WTC11 (cell line): ENCODE measurements at regions not wholly inside any gene's neighbourhood (a gene's known extent, or its start where the extent isn't known, plus 50 kb on each side); places are given as distances from the start of the nearest gene placed in this dataset.

Source experiments
- ZNF138 ChIP-seq: sonication (generic); formaldehyde crosslinking; conservative IDR thresholded peaks from 2 replicates; pipeline ENCODE4 v1.8.1; 2022; ENCODE audit warnings: mild to moderate bottlenecking, moderate library complexity, missing genetic modification reagents
- ZNF263 ChIP-seq: sonication (generic); formaldehyde crosslinking; IDR thresholded peaks from 2 replicates; pipeline ENCODE4 v1.8.1; 2022; ENCODE audit warnings: low read depth, mild to moderate bottlenecking, moderate library complexity, missing genetic modification reagents
- TF ChIP-seq, protein P1 (sequence below): fragments of 200-600 bp; IDR thresholded peaks from 2 replicates; pipeline ENCODE4 v1.8.0; 2022; ENCODE audit warnings: antibody characterized with exemption
- TF ChIP-seq, protein P2 (sequence below): sonication (generic); formaldehyde crosslinking; conservative IDR thresholded peaks from 2 replicates; pipeline ENCODE4 v1.8.1; 2023; ENCODE audit warnings: mild to moderate bottlenecking, low read depth, missing genetic modification reagents, moderate library complexity

GRCh38 chr4:136841526-136841925, 690.8 kb downstream of the PCDH18 start:
- TF ChIP-seq, protein P1, sequence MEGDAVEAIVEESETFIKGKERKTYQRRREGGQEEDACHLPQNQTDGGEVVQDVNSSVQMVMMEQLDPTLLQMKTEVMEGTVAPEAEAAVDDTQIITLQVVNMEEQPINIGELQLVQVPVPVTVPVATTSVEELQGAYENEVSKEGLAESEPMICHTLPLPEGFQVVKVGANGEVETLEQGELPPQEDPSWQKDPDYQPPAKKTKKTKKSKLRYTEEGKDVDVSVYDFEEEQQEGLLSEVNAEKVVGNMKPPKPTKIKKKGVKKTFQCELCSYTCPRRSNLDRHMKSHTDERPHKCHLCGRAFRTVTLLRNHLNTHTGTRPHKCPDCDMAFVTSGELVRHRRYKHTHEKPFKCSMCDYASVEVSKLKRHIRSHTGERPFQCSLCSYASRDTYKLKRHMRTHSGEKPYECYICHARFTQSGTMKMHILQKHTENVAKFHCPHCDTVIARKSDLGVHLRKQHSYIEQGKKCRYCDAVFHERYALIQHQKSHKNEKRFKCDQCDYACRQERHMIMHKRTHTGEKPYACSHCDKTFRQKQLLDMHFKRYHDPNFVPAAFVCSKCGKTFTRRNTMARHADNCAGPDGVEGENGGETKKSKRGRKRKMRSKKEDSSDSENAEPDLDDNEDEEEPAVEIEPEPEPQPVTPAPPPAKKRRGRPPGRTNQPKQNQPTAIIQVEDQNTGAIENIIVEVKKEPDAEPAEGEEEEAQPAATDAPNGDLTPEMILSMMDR: no peak
- TF ChIP-seq ZNF138 (CRISPR knock-in tag) (no peak), ZNF263 (CRISPR knock-in tag) (no peak)
- TF ChIP-seq, protein P2, sequence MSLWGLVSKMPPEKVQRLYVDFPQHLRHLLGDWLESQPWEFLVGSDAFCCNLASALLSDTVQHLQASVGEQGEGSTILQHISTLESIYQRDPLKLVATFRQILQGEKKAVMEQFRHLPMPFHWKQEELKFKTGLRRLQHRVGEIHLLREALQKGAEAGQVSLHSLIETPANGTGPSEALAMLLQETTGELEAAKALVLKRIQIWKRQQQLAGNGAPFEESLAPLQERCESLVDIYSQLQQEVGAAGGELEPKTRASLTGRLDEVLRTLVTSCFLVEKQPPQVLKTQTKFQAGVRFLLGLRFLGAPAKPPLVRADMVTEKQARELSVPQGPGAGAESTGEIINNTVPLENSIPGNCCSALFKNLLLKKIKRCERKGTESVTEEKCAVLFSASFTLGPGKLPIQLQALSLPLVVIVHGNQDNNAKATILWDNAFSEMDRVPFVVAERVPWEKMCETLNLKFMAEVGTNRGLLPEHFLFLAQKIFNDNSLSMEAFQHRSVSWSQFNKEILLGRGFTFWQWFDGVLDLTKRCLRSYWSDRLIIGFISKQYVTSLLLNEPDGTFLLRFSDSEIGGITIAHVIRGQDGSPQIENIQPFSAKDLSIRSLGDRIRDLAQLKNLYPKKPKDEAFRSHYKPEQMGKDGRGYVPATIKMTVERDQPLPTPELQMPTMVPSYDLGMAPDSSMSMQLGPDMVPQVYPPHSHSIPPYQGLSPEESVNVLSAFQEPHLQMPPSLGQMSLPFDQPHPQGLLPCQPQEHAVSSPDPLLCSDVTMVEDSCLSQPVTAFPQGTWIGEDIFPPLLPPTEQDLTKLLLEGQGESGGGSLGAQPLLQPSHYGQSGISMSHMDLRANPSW (CRISPR knock-in tag): no peak
